ENCODE measurements at regions not wholly inside any gene's neighbourhood (a gene's known extent, or its start where the extent isn't known, plus 50 kb on each side); places are given as distances from the start of the nearest gene placed in this dataset.

DNA sequence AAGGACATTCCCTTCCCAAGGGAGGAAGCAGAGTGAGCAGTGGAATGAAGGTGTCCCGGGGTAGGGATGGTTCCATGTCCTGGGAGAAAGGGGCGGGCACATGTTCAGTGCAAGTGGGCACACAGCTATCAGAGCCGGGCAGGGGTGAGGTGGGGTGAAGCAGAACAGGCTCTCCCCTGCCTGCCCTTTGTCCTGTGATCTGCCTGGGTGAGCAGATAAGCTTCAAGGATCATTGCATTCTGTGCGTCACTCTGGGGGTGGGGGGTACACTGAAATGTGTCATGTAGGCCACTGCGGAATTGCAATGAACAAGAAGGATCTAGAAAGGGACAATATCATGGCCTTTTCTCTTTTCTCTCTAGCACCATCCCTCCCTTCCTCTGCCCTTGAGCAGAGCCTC is 61.7 kb upstream of the SHB start:
- TF ChIP-seq CTCF (IDR thresholded peaks at IDR 0.05; ENCODE audit: poor library complexity) (no peak), EZH2 (IDR thresholded peaks at IDR 0.05; ENCODE audit: borderline replicate concordance) (no peak)
